ENCODE measurements at regions not wholly inside any gene's neighbourhood (a gene's known extent, or its start where the extent isn't known, plus 50 kb on each side); places are given as distances from the start of the nearest gene placed in this dataset.

DNA sequence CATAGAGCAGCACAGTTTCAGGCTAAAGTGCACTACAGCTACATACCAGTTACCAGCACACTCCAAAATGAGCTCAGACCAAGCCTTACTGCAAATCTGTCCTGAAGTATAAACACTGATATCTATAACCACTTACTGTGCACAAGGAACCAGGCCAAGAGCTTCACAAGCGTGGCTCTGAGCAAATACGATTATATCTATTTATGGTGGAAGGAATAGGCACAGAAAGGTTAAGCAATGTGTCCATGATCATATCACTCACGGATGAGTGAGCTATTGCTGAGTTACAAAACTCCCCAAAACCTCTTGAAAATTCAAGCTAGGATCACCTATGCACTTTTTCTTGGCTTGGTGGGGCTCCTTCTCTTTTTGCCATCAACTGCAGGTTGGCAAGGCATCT, 84.9 kb downstream of the GPAM start:
- TF ChIP-seq CREB1 (IDR thresholded peaks at IDR 0.05; ENCODE audit: low read depth) (no peak), NRF1 (conservative IDR thresholded peaks at IDR 0.05; ENCODE audit: low read depth, low read length) (no peak), JUND (IDR thresholded peaks at IDR 0.05; ENCODE audit: low read depth, low read length) (no peak), EZH2 (IDR thresholded peaks at IDR 0.05; ENCODE audit: borderline replicate concordance, control insufficient read depth, low read depth, low read length) (no peak), JUNB (IDR thresholded peaks at IDR 0.05) (no peak), NR2C2 (IDR thresholded peaks at IDR 0.05; ENCODE audit: borderline replicate concordance, control insufficient read depth, insufficient read length, low read depth) (no peak), CEBPZ (IDR thresholded peaks at IDR 0.05; ENCODE audit: low read depth, low read length) (no peak), GABPA (IDR thresholded peaks at IDR 0.05; ENCODE audit: low read depth) (no peak), EP300 (IDR thresholded peaks at IDR 0.05; ENCODE audit: borderline replicate concordance in 1 of 2, control insufficient read depth in 1 of 2, low read depth in 2 of 2, low read length in 2 of 2) (no peak)
- TF ChIP-seq, protein P1, sequence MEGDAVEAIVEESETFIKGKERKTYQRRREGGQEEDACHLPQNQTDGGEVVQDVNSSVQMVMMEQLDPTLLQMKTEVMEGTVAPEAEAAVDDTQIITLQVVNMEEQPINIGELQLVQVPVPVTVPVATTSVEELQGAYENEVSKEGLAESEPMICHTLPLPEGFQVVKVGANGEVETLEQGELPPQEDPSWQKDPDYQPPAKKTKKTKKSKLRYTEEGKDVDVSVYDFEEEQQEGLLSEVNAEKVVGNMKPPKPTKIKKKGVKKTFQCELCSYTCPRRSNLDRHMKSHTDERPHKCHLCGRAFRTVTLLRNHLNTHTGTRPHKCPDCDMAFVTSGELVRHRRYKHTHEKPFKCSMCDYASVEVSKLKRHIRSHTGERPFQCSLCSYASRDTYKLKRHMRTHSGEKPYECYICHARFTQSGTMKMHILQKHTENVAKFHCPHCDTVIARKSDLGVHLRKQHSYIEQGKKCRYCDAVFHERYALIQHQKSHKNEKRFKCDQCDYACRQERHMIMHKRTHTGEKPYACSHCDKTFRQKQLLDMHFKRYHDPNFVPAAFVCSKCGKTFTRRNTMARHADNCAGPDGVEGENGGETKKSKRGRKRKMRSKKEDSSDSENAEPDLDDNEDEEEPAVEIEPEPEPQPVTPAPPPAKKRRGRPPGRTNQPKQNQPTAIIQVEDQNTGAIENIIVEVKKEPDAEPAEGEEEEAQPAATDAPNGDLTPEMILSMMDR (IDR thresholded peaks at IDR 0.05 in 2 of 3, conservative IDR thresholded peaks at IDR 0.05 in 1 of 3; ENCODE audit: control insufficient read depth in 2 of 3, extremely low read depth in 1 of 3, insufficient read depth in 1 of 3, low read depth in 3 of 3, low read length in 3 of 3), result no peak
